Endodermal cell (in vitro differentiated cells): ENCODE measurements at regions not wholly inside any gene's neighbourhood (a gene's known extent, or its start where the extent isn't known, plus 50 kb on each side); places are given as distances from the start of the nearest gene placed in this dataset.

Experiments
- DNase-seq: peaks from one replicate; pipeline ENCODE4 v3.0.0-alpha.2; 2017
- H3K27ac ChIP-seq: 2 replicates; pipeline ENCODE4 v1.5.1; 2013; ENCODE audit warnings: mild to moderate bottlenecking, low read depth, low read length, moderate library complexity
- H3K27me3 ChIP-seq: 2 replicates; pipeline ENCODE4 v1.6.1; 2013; ENCODE audit warnings: mild to moderate bottlenecking, low read length, moderate library complexity; ENCODE audit not compliant: insufficient read depth, control insufficient read depth, poor library complexity, severe bottlenecking
- H3K36me3 ChIP-seq: 2 replicates; pipeline ENCODE4 v1.7.0; 2013; ENCODE audit warnings: mild to moderate bottlenecking, low read length, moderate library complexity; ENCODE audit not compliant: control insufficient read depth, insufficient read depth
- H3K4me1 ChIP-seq: one replicate; pipeline ENCODE4 v1.7.0; 2013; ENCODE audit warnings: low read length; ENCODE audit not compliant: control insufficient read depth, insufficient read depth
- H3K4me3 ChIP-seq: 2 replicates; pipeline ENCODE4 v1.5.1; 2013; ENCODE audit warnings: mild to moderate bottlenecking, low read length, moderate library complexity
- H3K9ac ChIP-seq: 2 replicates; pipeline ENCODE4 v1.6.1; 2013; ENCODE audit warnings: mild to moderate bottlenecking, low read length, moderate library complexity; ENCODE audit not compliant: poor library complexity, severe bottlenecking; ENCODE audit errors: extremely low read depth
- H3K9me3 ChIP-seq: 2 replicates; pipeline ENCODE4 v1.6.1; 2013; ENCODE audit warnings: mild to moderate bottlenecking, low read length, moderate library complexity; ENCODE audit not compliant: control insufficient read depth
- H3K27ac Mint-ChIP-seq: 2 replicates; pipeline ENCODE4 v1.8.0; 2020; ENCODE audit warnings: mixed read lengths
- H3K27me3 Mint-ChIP-seq: 2 replicates; pipeline ENCODE4 v1.8.0; 2021; ENCODE audit warnings: mild to moderate bottlenecking, mixed read lengths; ENCODE audit not compliant: insufficient read depth
- H3K36me3 Mint-ChIP-seq: 2 replicates; pipeline ENCODE4 v1.8.0; 2020; ENCODE audit warnings: low read depth, mixed read lengths
- H3K4me1 Mint-ChIP-seq: 2 replicates; pipeline ENCODE4 v1.8.0; 2020; ENCODE audit warnings: mixed read lengths
- H3K4me3 Mint-ChIP-seq: 2 replicates; pipeline ENCODE4 v1.8.0; 2020; ENCODE audit warnings: mild to moderate bottlenecking, moderate library complexity, mixed read lengths
- H3K9me3 Mint-ChIP-seq: 2 replicates; pipeline ENCODE4 v1.8.0; 2020; ENCODE audit warnings: mild to moderate bottlenecking, mixed read lengths
- WGBS, 2 experiments: methylation state at CpG; one replicate each; pipeline versions ENCODE4 v1.1.5 to v1.1.7; 2013; ENCODE audit warnings: missing lambda C conversion rate in 2 of 2, mixed read lengths in 1 of 2; ENCODE audit not compliant: insufficient coverage in 1 of 2, insufficient read length in 1 of 2; 5-methylcytosine and 5-hydroxymethylcytosine counted together
- TF ChIP-seq, protein P1 (sequence below): fragments of 200-600 bp; sonication (generic); conservative IDR thresholded peaks from 2 replicates; pipeline ENCODE4 v1.5.0; 2021; ENCODE audit warnings: antibody characterized with exemption, mild to moderate bottlenecking

DNA sequence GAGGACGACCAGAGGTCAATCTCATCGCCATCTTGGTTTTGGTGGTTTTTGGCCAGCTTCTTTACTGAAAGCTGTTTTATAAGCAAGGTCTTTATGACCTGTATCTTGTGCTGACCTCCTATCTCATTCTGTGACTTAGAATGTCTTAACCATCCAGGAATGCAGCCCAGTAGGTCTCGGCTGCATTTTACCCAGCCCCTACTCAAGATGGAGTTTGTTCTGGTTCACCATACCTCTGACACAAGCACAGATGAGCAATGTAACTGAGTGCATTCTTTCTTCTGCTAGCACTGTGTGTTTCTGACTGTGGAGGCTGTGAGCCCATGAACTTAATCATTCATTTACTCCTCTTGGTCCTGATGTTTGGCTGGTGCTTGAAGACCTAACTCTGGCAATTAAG is 794.5 kb upstream of the CELF2 start:
- no peaks in the 10 kb centered on the region for H3K27me3 Mint-ChIP-seq
- H3K4me3 Mint-ChIP-seq: no peak overlapping the region
- no peaks in the 10 kb centered on the region for H3K4me1 ChIP-seq
- no peaks in the 10 kb centered on the region for H3K27me3 ChIP-seq
- H3K4me3 ChIP-seq: no peak overlapping the region
- H3K4me1 Mint-ChIP-seq: no peaks in the 10 kb centered on the region
- H3K9me3 ChIP-seq: no peaks in the 10 kb centered on the region
- TF ChIP-seq, protein P1, sequence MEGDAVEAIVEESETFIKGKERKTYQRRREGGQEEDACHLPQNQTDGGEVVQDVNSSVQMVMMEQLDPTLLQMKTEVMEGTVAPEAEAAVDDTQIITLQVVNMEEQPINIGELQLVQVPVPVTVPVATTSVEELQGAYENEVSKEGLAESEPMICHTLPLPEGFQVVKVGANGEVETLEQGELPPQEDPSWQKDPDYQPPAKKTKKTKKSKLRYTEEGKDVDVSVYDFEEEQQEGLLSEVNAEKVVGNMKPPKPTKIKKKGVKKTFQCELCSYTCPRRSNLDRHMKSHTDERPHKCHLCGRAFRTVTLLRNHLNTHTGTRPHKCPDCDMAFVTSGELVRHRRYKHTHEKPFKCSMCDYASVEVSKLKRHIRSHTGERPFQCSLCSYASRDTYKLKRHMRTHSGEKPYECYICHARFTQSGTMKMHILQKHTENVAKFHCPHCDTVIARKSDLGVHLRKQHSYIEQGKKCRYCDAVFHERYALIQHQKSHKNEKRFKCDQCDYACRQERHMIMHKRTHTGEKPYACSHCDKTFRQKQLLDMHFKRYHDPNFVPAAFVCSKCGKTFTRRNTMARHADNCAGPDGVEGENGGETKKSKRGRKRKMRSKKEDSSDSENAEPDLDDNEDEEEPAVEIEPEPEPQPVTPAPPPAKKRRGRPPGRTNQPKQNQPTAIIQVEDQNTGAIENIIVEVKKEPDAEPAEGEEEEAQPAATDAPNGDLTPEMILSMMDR: no peak
- H3K27ac ChIP-seq: no peak overlapping the region
- H3K27ac Mint-ChIP-seq: no peak overlapping the region
- no peaks in the 10 kb centered on the region for H3K36me3 ChIP-seq
- no peak overlapping the region for H3K9ac ChIP-seq
- DNase-seq: no peak
- no peaks in the 10 kb centered on the region for H3K36me3 Mint-ChIP-seq
- WGBS, 2 experiments: 95 to 100% methylated on average over 3 of the region's 3 CpGs
- no peaks in the 10 kb centered on the region for H3K9me3 Mint-ChIP-seq

DNA sequence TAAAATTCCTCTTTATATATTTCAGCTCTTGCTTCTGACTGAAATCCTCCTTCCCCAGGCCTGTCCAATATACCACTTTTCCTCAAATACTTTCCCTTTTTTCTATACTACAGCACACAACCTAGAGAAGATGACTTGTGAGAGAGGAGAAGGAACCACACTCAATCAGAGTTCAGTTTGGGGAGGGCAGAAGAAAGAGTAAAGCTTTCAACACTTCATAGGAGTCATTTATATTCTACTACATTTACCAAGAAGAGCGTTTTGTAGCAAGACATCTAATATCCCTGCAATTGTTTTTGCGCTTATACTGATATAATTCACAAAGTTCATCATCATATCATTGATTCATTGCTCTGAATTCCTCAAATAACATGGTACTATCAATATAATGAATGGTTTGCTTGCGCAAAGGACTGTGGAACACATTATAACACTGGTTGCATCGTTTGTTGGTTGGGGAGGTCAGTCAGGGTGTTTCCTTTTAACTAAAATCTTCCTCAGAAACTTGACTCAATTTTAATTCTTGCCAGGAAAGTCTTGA is 792.5 kb upstream of the CELF2 start:
- H3K4me1 Mint-ChIP-seq: no peaks in the 10 kb centered on the region
- TF ChIP-seq, protein P1: no peak
- H3K9me3 ChIP-seq: no peaks in the 10 kb centered on the region
- no peak overlapping the region for H3K4me3 ChIP-seq
- WGBS, 2 experiments: 69 to 80% methylated on average over 1 to 4 of the region's 4 CpGs
- peaks cover 4% of the 10 kb centered on the region for H3K9me3 Mint-ChIP-seq
- H3K36me3 ChIP-seq: no peaks in the 10 kb centered on the region
- no peaks in the 10 kb centered on the region for H3K36me3 Mint-ChIP-seq
- no peaks in the 10 kb centered on the region for H3K4me1 ChIP-seq
- H3K27ac ChIP-seq: no peak overlapping the region
- H3K9ac ChIP-seq: no peak overlapping the region
- H3K27me3 ChIP-seq: no peaks in the 10 kb centered on the region
- no peak for DNase-seq
- H3K27me3 Mint-ChIP-seq: no peaks in the 10 kb centered on the region
- no peak overlapping the region for H3K27ac Mint-ChIP-seq
- H3K4me3 Mint-ChIP-seq: no peak overlapping the region

DNA sequence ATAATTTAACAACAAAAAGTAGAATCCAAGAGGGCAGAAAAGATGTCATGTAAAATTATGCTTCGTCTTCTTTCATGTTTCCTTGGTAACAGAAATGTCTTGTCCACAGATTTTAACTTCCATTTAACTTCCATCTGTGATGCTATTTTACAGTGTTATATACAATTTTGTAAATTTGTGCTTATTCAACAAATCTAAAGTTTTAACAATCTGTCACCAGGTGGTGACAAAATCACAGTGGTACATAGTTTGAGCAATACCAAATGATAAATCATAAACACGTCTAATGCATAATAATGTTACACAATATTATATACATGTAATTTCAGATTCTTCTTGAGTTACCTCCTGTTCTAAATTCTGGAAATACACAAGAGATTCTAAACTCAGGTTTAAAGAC is 784.4 kb upstream of the CELF2 start:
- TF ChIP-seq, protein P1: no peak
- peaks cover 4% of the 10 kb centered on the region for H3K9me3 Mint-ChIP-seq
- Histone ChIP-seq H3K9me3 (no peaks in the 10 kb centered on the region), H3K36me3 (no peaks in the 10 kb centered on the region), H3K9ac (no peak overlapping the region), H3K27me3 (no peaks in the 10 kb centered on the region), H3K27ac (no peak overlapping the region), H3K4me3 (no peak overlapping the region), H3K4me1 (no peaks in the 10 kb centered on the region)
- no peaks in the 10 kb centered on the region for H3K4me1 Mint-ChIP-seq
- no peaks in the 10 kb centered on the region for H3K27me3 Mint-ChIP-seq
- DNase-seq: no peak
- no peaks in the 10 kb centered on the region for H3K36me3 Mint-ChIP-seq
- no peak overlapping the region for H3K4me3 Mint-ChIP-seq
- 90% methylated on average over 2 of the region's 2 CpGs; no CpG with 5 or more reads in 1 of the 2 experiments for WGBS, 2 experiments
- no peak overlapping the region for H3K27ac Mint-ChIP-seq
